CD4-positive, alpha-beta T cell treated with Interferon alpha-2 for 1 hour (primary cell): ENCODE measurements at regions not wholly inside any gene's neighbourhood (a gene's known extent, or its start where the extent isn't known, plus 50 kb on each side); places are given as distances from the start of the nearest gene placed in this dataset.
"Not testable (repeated sequence)": the region's sequence is repeated elsewhere in the genome, so short reads cannot be mapped to it uniquely, and the experiment has no call there.

Experiments used
- DNase-seq, 2 donors: peaks; one replicate each; pipeline ENCODE4 v3.0.0-alpha.2; 2020 to 2022

DNA sequence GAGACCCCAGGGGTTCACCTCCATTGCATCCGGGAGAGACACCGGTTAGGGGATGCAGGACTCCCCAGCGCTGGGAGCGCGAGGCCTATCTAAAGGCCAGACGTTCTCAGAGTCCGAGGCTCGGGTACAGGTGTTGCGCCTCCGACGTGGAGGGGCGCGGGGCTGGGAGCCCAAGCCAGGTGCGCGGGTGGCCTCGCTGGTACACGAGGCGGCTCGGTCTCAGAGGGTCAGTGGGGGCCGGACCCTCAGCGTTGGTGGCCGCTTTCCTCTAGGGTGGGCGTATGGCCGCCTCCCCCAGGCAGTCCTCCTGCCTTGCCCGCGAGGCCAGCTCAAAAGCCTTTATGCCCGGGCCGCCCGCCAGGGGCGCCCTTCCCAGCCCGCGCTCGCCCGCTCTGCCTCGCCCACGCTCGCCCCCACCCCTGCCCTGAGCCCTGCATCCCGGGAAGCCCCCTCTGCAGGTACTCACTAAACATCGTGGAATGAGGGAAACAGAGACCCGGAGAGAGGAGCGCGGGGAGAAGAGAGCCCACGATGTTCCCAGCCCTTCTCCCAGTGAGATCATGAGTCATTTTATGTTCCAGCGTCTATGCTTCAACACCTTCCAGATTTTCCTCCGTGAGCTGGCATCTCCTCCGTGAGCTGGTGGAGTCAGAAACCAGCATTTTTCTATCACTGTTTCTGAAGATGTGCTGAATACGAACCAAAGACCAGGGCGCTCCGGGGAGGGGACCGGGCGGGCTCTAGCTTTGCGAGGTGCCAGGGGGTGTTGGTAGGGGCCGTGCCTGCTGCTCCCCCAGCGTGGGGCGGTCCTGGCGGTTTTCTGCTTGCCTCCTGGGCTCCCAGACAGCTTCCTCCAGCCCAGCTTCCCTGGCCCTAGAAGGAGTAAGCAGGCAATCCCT, 73.8 kb downstream of the DIO3 start:
- DNase-seq = no peak

- DNase-seq = no peak
Observed at GRCh38 chr14:101635749-101636560, 74.7 kb downstream of the DIO3 start.

DNA sequence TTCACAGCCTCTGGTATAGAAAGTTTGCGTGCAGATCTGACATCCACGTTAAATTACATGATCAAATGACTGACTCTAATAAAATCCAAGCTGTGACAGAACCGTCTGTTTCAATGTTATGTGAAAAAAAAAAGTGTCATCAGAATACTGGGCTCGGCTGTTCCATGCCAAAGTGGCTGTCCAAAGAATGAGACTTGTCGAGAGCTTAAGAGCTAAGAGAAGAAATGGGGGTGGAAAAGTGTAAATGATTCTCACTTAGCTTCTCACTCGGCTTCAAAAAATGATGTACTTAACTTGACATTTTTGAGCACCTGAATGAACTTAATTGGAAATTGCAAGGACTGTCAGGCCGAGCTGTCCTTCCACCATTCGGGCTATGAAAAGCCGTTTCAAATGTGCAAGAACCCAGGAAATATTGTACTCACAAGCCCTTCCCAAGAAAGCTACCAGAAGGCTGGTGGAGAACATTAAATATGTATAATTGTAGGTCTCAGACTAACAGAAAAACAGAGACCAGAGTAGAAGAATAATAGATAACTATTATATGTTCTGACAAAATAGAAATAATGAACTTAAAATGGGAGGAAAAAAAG, 78.0 kb downstream of the DIO3 start:
- no peak for DNase-seq

DNA sequence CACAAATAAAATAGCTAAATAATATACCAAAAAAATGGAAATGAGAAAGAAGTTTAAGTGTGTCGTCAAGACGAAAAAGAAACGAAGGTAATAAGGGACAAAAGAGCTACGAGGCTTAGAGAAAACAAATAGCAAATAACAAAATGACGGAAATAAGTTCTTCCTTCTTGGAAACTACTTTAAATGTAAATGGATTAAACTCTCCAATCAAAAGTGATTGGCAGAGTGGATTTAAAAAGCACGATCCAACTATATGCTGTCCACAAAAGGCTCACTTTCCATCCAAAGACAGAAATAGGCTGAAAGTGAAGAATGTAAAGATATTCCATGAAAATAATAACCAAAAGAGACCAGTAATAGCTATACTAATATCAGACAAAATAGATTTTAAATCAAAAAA, 82.4 kb downstream of the DIO3 start:
- DNase-seq = no peak

- no peak for DNase-seq
Observed at GRCh38 chr14:101654051-101654450, 92.8 kb downstream of the DIO3 start.

GRCh38 chr14:101657372-101657771, 96.1 kb downstream of the DIO3 start:
- no peak for DNase-seq

- DNase-seq = peak; percentile 26 to 28
Observed at GRCh38 chr14:101665478-101666078, 95.9 kb upstream of the PPP2R5C start.

- DNase-seq = no peak
Observed at GRCh38 chr14:101666264-101666663, 95.2 kb upstream of the PPP2R5C start.

DNA sequence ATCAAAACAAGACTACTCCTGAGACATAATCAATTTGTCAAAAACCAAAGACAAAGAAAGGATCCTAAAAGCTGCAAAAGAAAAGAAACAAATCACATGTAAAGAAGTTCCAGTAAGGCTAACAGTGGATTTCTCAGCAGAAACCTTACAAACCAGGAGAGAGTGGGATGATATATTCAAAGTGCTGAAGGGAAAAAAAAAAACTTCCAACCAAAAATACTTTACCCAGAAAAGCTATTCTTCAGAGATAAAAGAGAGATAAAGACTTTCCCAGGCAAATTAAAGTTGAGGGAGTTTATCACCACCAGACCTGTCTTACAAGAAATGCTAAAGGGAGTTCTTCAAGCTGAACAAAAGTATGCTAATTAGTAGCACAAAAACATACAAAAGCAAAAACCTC, 91.9 kb upstream of the PPP2R5C start:
- no peak for DNase-seq

GRCh38 chr14:101673873-101674272, 87.6 kb upstream of the PPP2R5C start:
- DNase-seq = no peak

DNA sequence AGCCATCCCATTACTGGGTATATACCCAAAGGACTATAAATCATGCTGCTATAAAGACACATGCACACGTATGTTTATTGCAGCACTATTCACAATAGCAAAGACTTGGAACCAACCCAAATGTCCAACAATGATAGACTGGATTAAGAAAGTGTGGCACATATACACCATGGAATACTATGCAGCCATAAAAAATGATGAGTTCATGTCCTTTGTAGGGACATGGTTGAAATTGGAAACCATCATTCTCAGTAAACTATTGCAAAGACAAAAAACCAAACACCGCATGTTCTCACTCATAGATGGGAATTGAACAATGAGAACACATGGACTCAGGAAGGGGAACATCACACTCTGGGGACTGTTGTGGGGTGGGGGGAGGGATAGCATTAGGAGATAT, 85.7 kb upstream of the PPP2R5C start:
- DNase-seq = not testable (repeated sequence)

DNA sequence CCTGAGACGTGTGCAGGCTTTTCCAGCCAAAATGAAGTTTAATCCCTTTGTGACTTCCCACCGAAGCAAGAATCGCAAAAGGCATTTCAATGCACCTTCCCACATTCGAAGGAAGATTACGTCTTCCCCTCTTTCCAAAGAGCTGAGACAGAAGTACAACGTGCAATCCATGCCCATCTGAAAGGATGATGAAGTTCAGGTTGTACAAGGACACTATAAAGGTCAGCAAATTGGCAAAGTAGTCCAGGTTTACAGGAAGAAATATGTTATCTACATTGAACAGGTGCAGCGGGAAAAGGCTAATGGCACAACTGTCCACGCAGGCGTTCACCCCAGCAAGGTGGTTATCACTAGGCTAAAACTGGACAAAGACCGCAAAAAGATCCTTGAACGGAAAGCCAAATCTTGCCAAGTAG, 83.6 kb upstream of the PPP2R5C start:
- DNase-seq = not testable (repeated sequence)

DNA sequence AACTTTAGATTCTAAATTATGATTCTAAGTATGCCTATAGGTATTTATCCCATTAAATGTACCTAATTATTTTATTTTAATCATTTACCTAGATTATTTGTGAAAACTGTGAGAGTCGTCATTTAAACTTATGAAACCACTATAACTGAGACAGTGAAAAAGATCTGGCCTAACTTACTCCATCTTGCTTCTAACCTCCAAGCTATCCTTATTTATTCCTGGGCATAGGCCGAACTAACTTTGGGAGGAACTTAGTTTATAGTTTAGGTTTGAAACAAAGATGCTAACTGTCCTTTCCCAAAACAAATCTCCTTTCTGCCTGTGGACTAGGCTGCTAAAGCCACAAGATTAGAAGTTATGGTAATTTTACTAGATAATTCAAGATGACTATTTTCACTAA, 79.7 kb upstream of the PPP2R5C start:
- DNase-seq = no peak

GRCh38 chr14:101683365-101683764, 78.1 kb upstream of the PPP2R5C start:
- no peak for DNase-seq

- no peak for DNase-seq
Observed at GRCh38 chr14:101687756-101688546, 73.6 kb upstream of the PPP2R5C start.

GRCh38 chr14:101689039-101689501, 72.4 kb upstream of the PPP2R5C start:
- DNase-seq = no peak

DNA sequence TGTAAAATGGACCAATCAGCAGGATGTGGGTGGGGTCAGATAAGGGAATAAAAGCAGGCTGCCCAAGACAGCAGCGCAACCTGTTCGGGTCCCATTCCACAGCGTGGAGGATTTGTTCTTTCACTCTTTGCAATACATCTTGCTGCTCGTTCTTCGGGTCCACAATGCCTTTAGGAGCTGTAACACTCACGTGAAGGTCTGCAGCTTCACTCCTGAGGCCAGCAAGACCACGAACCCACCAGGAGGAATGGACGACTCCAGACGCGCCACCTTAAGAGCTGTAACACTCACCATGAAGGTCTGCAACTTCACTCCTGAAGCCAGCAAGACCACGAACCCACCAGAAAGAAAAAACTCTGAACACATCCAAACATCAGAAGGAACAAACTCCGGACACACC, 71.5 kb upstream of the PPP2R5C start:
- not testable (repeated sequence) for DNase-seq

DNA sequence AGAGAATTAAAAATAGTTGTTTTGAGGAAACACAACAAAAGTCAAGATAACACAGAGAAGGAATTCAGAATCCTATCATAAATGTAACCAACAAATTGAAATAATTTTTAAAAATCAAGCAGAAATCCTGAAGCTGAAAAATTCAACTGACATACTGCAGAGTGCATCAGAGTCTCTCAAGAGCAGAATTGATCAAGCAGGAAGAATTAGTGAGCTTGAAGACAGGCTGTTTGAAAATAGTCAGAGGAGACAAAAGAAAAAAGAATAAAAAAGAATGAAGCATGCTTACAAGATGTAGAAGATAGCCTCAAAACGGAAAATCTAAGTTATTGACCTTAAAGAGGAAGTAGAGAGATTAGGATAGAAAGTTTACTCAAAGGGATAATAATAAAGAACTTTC, 65.8 kb upstream of the PPP2R5C start:
- DNase-seq = no peak

DNA sequence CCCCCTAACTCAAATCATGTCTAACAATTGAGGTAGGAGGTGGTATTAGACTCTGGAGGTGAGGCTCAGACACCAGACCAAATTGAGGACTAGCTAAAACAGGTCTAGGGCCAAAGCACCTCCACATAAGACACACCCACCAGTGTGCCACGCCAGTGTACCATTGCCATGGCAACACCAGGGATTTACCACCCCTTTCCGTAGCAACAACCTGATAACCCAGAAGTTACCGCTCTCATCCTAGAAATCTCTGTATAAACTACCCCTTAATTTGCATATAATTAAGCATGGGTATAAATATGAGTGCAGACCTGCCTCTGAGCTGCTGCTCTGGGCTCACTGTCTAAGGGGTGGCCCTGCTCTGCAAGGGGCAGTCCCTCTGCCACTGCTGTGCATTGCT, 57.4 kb upstream of the PPP2R5C start:
- DNase-seq = peak in 1 of 2 donors; percentile 56

GRCh38 chr14:101705733-101706508, 55.6 kb upstream of the PPP2R5C start:
- peak; percentile 58 to 74 for DNase-seq

DNA sequence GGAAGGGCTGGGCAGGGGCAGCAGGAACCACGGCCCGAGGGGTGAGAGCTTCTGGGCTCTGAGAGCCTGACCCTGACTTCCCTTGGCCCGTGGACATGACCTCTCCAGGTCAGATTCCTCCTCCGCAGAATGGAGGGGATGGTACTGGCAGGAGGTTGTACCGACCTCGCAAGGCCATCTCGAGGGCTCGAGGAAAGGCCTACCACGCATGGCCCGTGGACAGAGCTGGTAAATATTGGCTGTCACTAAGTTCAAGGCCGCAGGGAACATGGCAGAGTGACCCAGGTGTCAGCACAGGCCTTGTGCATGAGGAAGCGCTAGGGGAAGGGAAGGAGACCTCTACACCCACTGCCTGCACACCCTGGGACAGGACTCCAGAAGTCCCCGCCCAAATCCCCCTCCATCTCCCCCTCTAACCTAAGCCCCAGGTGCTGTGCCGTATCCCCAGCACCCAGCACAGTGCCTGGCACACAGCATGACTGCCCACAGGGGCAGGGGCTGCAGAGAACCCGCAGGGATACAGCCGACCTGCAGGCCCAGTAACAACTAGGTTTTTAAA, 54.9 kb upstream of the PPP2R5C start:
- no peak for DNase-seq
